ENCODE measurements at regions not wholly inside any gene's neighbourhood (a gene's known extent, or its start where the extent isn't known, plus 50 kb on each side); places are given as distances from the start of the nearest gene placed in this dataset.

- H3K4me1 ChIP-seq, result peaks cover 4 to 11% (median 8%) of the 10 kb centered on the region in 4 donors
- H3K36me3 ChIP-seq, result no peaks in the 10 kb centered on the region
- no peak for TF ChIP-seq CTCF (IDR thresholded peaks at IDR 0.05)
- TF ChIP-seq POLR2AphosphoS5 (IDR thresholded peaks at IDR 0.05), result no peak
- no peak for TF ChIP-seq EP300 (IDR thresholded peaks at IDR 0.05)
- TF ChIP-seq POLR2A (IDR thresholded peaks at IDR 0.05), result no peak
- H3K27ac ChIP-seq, result no peak overlapping the region
- H3K4me3 ChIP-seq, result no peak overlapping the region
- 21 to 32% (median 24%) methylated on average over 7 of the region's 7 CpGs for WGBS, 5 donors
- peaks cover 0 to 88% (median 14%) of the 10 kb centered on the region in 3 donors for H3K27me3 ChIP-seq
- DNase-seq, result no peak
- intact Hi-C loops (cut with DNase I; ENCODE audit: low total_unique reads), result no loop called here
- peaks cover 0 to 9% (median 6%) of the 10 kb centered on the region in 4 donors for H3K9me3 ChIP-seq
Measured at GRCh38 chr6:28725890-28726348, 197.9 kb downstream of the TRIM27 start.

DNA sequence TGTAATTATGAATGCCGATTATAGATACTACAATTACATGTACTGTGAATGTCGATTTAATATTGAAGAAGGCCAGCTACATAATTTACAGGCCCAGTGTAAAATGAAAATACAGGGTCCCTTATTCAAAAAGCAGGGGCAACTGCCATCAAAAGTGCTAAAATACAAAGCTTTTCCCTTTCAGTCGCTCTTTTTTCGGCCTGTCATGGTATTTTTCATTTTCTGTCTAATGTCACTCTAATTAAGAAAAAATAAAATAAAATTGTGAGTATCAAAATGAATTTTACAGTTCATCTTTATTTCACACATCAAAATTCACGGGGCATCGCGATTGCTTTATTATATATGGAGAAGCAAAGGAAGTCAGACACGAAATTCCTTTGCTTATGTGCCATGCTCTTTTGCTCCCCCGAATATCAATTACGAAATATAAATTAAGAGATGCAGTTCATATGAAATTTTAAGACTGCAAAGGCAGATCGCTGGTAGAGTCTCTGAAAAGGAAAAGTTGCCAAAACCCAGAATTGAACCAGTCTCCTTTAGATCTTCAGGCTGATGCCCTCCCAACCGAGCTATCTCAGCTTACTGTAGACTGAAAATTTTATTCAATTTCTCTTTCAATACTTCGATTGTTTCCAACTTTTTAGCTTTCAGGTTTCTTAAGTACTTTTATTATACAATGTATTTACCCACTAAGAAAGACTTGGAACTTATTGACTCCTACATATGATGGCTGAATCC lies 197.0 kb downstream of the TRIM27 start:
- WGBS, 5 donors, result 71 to 80% (median 75%) methylated on average over 13 of the region's 13 CpGs
- TF ChIP-seq CTCF (IDR thresholded peaks at IDR 0.05) (no peak), POLR2AphosphoS5 (IDR thresholded peaks at IDR 0.05) (no peak), POLR2A (IDR thresholded peaks at IDR 0.05) (no peak), EP300 (IDR thresholded peaks at IDR 0.05) (no peak)
- no peaks in the 10 kb centered on the region for H3K36me3 ChIP-seq
- H3K4me3 ChIP-seq, result no peak overlapping the region
- H3K27ac ChIP-seq, result no peak overlapping the region
- intact Hi-C loops (cut with DNase I; ENCODE audit: low total_unique reads), result no loop called here
- no peak for DNase-seq
- H3K27me3 ChIP-seq, result peaks cover 0 to 89% (median 17%) of the 10 kb centered on the region in 3 donors
- H3K9me3 ChIP-seq, result peaks cover 0 to 9% (median 6%) of the 10 kb centered on the region in 4 donors
- H3K4me1 ChIP-seq, result peaks cover 4 to 11% (median 8%) of the 10 kb centered on the region in 4 donors

DNA sequence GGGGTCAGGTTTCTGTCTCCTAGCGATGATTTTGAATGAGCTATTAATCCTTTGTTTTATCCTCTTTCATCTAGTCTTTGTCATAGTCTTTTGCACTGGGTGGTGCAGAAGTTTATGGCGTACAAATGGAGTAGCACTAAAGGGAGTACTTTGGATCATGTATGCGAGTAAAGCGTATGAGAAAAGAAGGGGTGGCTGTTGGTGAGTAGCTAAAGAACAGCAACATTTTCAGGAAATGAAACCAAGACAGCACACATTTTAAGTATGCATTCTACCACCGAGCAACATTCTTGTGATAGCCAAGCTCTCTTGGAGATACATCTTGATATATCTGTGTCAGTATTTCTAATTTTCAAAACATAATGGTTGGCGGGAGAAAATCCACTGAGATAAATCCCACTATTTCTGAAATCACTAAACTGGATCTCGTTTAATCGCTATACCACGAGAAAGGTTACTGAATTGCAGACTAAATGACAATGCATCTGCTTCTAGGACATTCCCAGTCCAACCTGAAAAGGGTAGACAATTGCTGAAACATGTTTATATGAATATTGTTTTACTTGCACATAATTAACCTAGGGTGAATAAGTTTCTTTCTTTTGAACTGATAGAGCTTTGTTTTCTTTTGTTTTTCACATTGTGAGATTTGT lies 196.1 kb downstream of the TRIM27 start:
- TF ChIP-seq POLR2A (IDR thresholded peaks at IDR 0.05), result no peak
- no peak for TF ChIP-seq EP300 (IDR thresholded peaks at IDR 0.05)
- no peak for TF ChIP-seq POLR2AphosphoS5 (IDR thresholded peaks at IDR 0.05)
- no peak for TF ChIP-seq CTCF (IDR thresholded peaks at IDR 0.05)
- intact Hi-C loops (cut with DNase I; ENCODE audit: low total_unique reads), result no loop called here
- H3K27me3 ChIP-seq, result peaks cover 0 to 91% (median 14%) of the 10 kb centered on the region in 3 donors
- no peak for DNase-seq
- no peak overlapping the region for H3K27ac ChIP-seq
- peaks cover 0 to 9% (median 6%) of the 10 kb centered on the region in 4 donors for H3K9me3 ChIP-seq
- no peaks in the 10 kb centered on the region for H3K36me3 ChIP-seq
- H3K4me1 ChIP-seq, result peaks cover 4 to 11% (median 8%) of the 10 kb centered on the region in 4 donors
- no peak overlapping the region for H3K4me3 ChIP-seq
- WGBS, 5 donors, result 73 to 82% (median 75%) methylated on average over 9 of the region's 9 CpGs

DNA sequence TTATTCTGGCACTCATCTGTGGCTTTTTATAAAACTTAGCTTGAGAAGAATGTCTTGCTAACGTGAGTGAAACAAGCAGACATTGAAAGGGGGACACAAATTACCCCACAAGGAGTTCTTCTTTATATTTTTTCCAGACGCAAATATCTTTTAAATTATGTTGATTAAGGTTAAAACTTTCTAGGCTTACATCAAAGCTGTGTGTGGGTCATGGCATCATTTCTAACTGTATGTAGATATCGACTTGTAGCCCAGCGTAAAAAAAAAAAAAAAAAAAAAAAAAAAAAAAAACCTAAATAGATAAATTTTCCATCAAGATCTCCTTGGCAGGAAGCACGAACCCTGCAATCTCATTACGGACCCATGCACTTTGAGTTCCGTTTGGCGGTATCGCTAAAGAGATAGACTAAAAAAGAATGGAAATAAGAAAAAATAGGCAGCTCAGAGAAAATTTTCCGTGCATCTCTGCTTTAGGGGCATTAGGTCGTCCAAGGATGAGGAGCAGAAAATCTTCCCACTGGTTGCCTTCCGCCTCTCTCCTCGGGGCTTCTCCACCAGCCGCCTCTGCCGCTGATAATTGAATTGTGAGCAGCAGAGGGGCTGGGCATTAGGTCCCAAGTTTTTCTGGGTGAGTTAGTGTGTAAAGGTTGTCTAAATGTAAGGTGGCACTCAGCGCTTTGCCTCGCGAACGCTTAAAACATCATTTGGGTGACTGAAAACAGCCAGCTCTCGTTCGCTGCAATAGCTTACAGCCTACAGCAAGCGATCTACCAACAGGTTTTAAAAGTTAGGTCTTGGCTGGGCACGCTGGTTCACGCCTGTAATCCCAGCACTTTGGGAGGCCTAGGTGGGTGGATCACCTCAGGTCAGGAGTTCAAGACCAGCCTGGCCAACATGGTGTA lies 194.0 kb downstream of the TRIM27 start:
- peaks cover 3 to 93% (median 27%) of the 10 kb centered on the region in 3 donors for H3K27me3 ChIP-seq
- no peak for DNase-seq
- TF ChIP-seq EP300 (IDR thresholded peaks at IDR 0.05) (no peak), CTCF (IDR thresholded peaks at IDR 0.05) (no peak), POLR2AphosphoS5 (IDR thresholded peaks at IDR 0.05) (no peak), POLR2A (IDR thresholded peaks at IDR 0.05) (no peak)
- H3K4me1 ChIP-seq, result peaks cover 4 to 11% (median 8%) of the 10 kb centered on the region in 4 donors
- 11 to 16% (median 14%) methylated on average over 24 of the region's 24 CpGs for WGBS, 5 donors
- H3K9me3 ChIP-seq, result peaks cover 0 to 25% (median 17%) of the 10 kb centered on the region in 4 donors
- peak overlapping the region in 3 of 4 donors; percentile 43 to 59 (median 46) for H3K4me3 ChIP-seq
- H3K27ac ChIP-seq, result no peak overlapping the region
- intact Hi-C loops (cut with DNase I; ENCODE audit: low total_unique reads), result no loop called here
- H3K36me3 ChIP-seq, result no peaks in the 10 kb centered on the region

Measured in stomach (tissue), 8 donors.